HepG2 (cell line): ENCODE measurements at regions not wholly inside any gene's neighbourhood (a gene's known extent, or its start where the extent isn't known, plus 50 kb on each side); places are given as distances from the start of the nearest gene placed in this dataset.

Experiments
- DPF2 ChIP-seq: sonication (generic); formaldehyde crosslinking; IDR thresholded peaks from 2 replicates; pipeline ENCODE4 v1.4.0; 2020; ENCODE audit warnings: mild to moderate bottlenecking, low read depth, missing genetic modification reagents, borderline replicate concordance
- MAFK ChIP-seq, 2 experiments: IDR thresholded peaks in 1 of 2; conservative IDR thresholded peaks in 1 of 2; 2 replicates each; pipeline ENCODE4 v1.6.1; 2011; ENCODE audit warnings: improper control_type of control experiment in 2 of 2, low read length in 2 of 2
- NFKBIZ ChIP-seq: IDR thresholded peaks from 2 replicates; pipeline ENCODE4 v1.6.1; 2018; ENCODE audit warnings: missing genetic modification reagents, missing compliant biosample characterization
- POLR2A ChIP-seq, 2 experiments: IDR thresholded peaks; 2 replicates each; pipeline ENCODE4 v1.6.1; 2011; ENCODE audit warnings: low read depth in 2 of 2, low read length in 2 of 2, mild to moderate bottlenecking in 1 of 2, moderate library complexity in 1 of 2; ENCODE audit not compliant: insufficient read depth in 1 of 2
- RAD21 ChIP-seq: fragments of 450-650 bp; formaldehyde crosslinking; IDR thresholded peaks from 2 replicates; pipeline ENCODE4 v1.5.0; 2020; ENCODE audit warnings: mild to moderate bottlenecking
- SOX6 ChIP-seq, 2 experiments: fragments of 450-650 bp in 1 of 2; sonication (generic) in 1 of 2; formaldehyde crosslinking in 1 of 2; IDR thresholded peaks; 2 replicates each; pipeline versions ENCODE4 v1.4.0 to v1.6.1; 2017 to 2020; ENCODE audit warnings: antibody characterized with exemption in 1 of 2, mild to moderate bottlenecking in 1 of 2, missing genetic modification reagents in 1 of 2
- ZNF430 ChIP-seq: sonication (generic); formaldehyde crosslinking; IDR thresholded peaks from 2 replicates; pipeline ENCODE4 v1.9.0; 2021; ENCODE audit warnings: mild to moderate bottlenecking, missing genetic modification reagents
- TF ChIP-seq, protein P1 (sequence below): sonication (generic); formaldehyde crosslinking; IDR thresholded peaks from 2 replicates; pipeline ENCODE4 v1.8.1; 2022; ENCODE audit warnings: low read depth, mild to moderate bottlenecking, missing genetic modification reagents
- TF ChIP-seq, protein P2 (sequence below): sonication (generic); formaldehyde crosslinking; IDR thresholded peaks from 2 replicates; pipeline ENCODE4 v1.4.0; 2020; ENCODE audit warnings: missing genetic modification reagents, mild to moderate bottlenecking, borderline replicate concordance
- TF ChIP-seq, protein P3 (sequence below): sonication (generic); formaldehyde crosslinking; IDR thresholded peaks from 2 replicates; pipeline ENCODE4 v1.5.0; 2020; ENCODE audit warnings: mild to moderate bottlenecking, missing genetic modification reagents

DNA sequence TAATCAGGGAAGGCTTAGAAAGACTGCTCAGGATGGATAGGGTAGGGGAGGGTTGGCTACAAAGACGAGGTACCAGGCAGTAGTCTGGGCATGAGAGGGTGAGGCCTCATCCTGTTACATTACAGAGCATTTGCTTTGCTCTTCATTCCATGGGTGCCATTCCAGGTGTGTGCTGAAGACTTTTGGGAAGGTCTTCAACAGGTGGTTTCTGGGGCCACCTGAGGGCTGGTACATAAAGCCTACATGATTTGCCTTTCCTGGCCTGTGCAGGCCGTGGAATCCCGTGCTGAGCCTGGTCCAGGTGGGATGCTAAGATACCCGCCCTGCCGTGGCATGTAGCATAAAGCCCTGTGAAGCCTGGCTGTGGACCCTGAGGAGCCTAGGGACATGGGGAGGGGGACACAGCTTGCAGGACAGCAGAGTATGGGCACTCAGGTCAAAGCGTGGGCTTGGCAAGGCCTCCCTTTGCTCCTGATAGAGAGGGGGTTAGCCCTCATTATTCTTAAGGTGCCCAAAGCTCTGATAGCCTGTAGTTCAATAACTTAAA lies 55.6 kb upstream of the ZNF536 start:
- TF ChIP-seq MAFK (conservative IDR thresholded peaks at IDR 0.05 in 1 of 2, IDR thresholded peaks at IDR 0.05 in 1 of 2; ENCODE audit: low read length in 2 of 2), result no peak
- TF ChIP-seq SOX6 (IDR thresholded peaks at IDR 0.05), result no peak
- no peak for TF ChIP-seq SOX6 (CRISPR knock-in tag; IDR thresholded peaks at IDR 0.05)
- TF ChIP-seq DPF2, result no peak
- no peak for TF ChIP-seq NFKBIZ (CRISPR knock-in tag)
- TF ChIP-seq, protein P1, sequence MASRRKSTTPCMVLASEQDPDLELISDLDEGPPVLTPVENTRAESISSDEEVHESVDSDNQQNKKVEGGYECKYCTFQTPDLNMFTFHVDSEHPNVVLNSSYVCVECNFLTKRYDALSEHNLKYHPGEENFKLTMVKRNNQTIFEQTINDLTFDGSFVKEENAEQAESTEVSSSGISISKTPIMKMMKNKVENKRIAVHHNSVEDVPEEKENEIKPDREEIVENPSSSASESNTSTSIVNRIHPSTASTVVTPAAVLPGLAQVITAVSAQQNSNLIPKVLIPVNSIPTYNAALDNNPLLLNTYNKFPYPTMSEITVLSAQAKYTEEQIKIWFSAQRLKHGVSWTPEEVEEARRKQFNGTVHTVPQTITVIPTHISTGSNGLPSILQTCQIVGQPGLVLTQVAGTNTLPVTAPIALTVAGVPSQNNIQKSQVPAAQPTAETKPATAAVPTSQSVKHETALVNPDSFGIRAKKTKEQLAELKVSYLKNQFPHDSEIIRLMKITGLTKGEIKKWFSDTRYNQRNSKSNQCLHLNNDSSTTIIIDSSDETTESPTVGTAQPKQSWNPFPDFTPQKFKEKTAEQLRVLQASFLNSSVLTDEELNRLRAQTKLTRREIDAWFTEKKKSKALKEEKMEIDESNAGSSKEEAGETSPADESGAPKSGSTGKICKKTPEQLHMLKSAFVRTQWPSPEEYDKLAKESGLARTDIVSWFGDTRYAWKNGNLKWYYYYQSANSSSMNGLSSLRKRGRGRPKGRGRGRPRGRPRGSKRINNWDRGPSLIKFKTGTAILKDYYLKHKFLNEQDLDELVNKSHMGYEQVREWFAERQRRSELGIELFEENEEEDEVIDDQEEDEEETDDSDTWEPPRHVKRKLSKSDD (CRISPR knock-in tag), result no peak
- TF ChIP-seq ZNF430 (CRISPR knock-in tag), result no peak
- TF ChIP-seq, protein P2, sequence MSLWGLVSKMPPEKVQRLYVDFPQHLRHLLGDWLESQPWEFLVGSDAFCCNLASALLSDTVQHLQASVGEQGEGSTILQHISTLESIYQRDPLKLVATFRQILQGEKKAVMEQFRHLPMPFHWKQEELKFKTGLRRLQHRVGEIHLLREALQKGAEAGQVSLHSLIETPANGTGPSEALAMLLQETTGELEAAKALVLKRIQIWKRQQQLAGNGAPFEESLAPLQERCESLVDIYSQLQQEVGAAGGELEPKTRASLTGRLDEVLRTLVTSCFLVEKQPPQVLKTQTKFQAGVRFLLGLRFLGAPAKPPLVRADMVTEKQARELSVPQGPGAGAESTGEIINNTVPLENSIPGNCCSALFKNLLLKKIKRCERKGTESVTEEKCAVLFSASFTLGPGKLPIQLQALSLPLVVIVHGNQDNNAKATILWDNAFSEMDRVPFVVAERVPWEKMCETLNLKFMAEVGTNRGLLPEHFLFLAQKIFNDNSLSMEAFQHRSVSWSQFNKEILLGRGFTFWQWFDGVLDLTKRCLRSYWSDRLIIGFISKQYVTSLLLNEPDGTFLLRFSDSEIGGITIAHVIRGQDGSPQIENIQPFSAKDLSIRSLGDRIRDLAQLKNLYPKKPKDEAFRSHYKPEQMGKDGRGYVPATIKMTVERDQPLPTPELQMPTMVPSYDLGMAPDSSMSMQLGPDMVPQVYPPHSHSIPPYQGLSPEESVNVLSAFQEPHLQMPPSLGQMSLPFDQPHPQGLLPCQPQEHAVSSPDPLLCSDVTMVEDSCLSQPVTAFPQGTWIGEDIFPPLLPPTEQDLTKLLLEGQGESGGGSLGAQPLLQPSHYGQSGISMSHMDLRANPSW (CRISPR knock-in tag), result no peak
- TF ChIP-seq, protein P3, sequence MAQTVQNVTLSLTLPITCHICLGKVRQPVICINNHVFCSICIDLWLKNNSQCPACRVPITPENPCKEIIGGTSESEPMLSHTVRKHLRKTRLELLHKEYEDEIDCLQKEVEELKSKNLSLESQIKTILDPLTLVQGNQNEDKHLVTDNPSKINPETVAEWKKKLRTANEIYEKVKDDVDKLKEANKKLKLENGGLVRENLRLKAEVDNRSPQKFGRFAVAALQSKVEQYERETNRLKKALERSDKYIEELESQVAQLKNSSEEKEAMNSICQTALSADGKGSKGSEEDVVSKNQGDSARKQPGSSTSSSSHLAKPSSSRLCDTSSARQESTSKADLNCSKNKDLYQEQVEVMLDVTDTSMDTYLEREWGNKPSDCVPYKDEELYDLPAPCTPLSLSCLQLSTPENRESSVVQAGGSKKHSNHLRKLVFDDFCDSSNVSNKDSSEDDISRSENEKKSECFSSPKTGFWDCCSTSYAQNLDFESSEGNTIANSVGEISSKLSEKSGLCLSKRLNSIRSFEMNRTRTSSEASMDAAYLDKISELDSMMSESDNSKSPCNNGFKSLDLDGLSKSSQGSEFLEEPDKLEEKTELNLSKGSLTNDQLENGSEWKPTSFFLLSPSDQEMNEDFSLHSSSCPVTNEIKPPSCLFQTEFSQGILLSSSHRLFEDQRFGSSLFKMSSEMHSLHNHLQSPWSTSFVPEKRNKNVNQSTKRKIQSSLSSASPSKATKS (CRISPR knock-in tag), result no peak
- no peak for TF ChIP-seq POLR2A (IDR thresholded peaks at IDR 0.05; ENCODE audit: insufficient read depth in 1 of 2, low read depth in 2 of 2, low read length in 2 of 2)
- TF ChIP-seq RAD21 (CRISPR knock-in tag), result no peak
